IMR-90 (cell line): ENCODE measurements at regions not wholly inside any gene's neighbourhood (a gene's known extent, or its start where the extent isn't known, plus 50 kb on each side); places are given as distances from the start of the nearest gene placed in this dataset.

Source experiments
- ATAC-seq: fragments of 200-7000 bp; cut with Tn5 transposase; 2 replicates; pipeline ENCODE4 v1.9.1; 2020; ENCODE audit warnings: low read depth, mild to moderate bottlenecking, moderate library complexity
- BruUV-seq: library from RNA; stranded (reverse); fragments of 400-500 nt; replicated peaks from 2 replicates; lab custom pipeline; 2021; lab: Mats Ljungman, UMichigan
- CTCF ChIA-PET: fragments of 300-600 bp; formaldehyde crosslinking; extraction: SDS; loops from one replicate; lab custom pipeline; 2021; ENCODE audit warnings: antibody characterized with exemption; lab: Yijun Ruan, JAX
- POLR2A ChIA-PET: fragments of 300-600 bp; sonication (Branson Sonifier 250); formaldehyde crosslinking; loops from one replicate; lab custom pipeline; 2022; ENCODE audit warnings: antibody characterized with exemption; ENCODE audit not compliant: unreplicated experiment; lab: Charles Lee
- DNase-seq: peaks from one replicate; pipeline ENCODE4 v3.0.0; 2013
- H2AFZ ChIP-seq: replicated peaks from 2 replicates; pipeline ENCODE3; 2013; ENCODE audit warnings: low read length, mild to moderate bottlenecking; ENCODE audit not compliant: poor library complexity
- H2AK5ac ChIP-seq: 2 replicates; pipeline ENCODE4 v1.6.1; 2013; ENCODE audit warnings: low read depth, low read length, inconsistent platforms
- H2AK9ac ChIP-seq: replicated peaks from 2 replicates; pipeline ENCODE3; 2013; ENCODE audit warnings: mild to moderate bottlenecking, low read depth, low read length, moderate library complexity; ENCODE audit not compliant: poor library complexity
- H2BK120ac ChIP-seq: 2 replicates; pipeline ENCODE4 v1.6.1; 2013; ENCODE audit warnings: low read depth, low read length, inconsistent platforms
- H2BK15ac ChIP-seq: 3 replicates; pipeline ENCODE4 v1.6.1; 2013; ENCODE audit warnings: low read depth, low read length, inconsistent platforms
- H2BK20ac ChIP-seq: 2 replicates; pipeline ENCODE4 v1.6.1; 2013; ENCODE audit warnings: low read depth, mild to moderate bottlenecking, inconsistent platforms, low read length, moderate library complexity
- H2BK5ac ChIP-seq: 2 replicates; pipeline ENCODE4 v1.6.1; 2013; ENCODE audit warnings: mild to moderate bottlenecking, low read depth, low read length, inconsistent platforms; ENCODE audit not compliant: poor library complexity, severe bottlenecking
- H3K14ac ChIP-seq: replicated peaks from 2 replicates; pipeline ENCODE4 v1.6.1; 2013; ENCODE audit warnings: low read depth, low read length, inconsistent platforms
- H3K18ac ChIP-seq: 2 replicates; pipeline ENCODE4 v1.6.1; 2013; ENCODE audit warnings: low read depth, low read length, control low read depth
- H3K23ac ChIP-seq: 2 replicates; pipeline ENCODE4 v1.6.1; 2013; ENCODE audit warnings: low read depth, low read length, inconsistent platforms
- H3K27ac ChIP-seq: 2 replicates; pipeline ENCODE4 v1.5.1; 2013; ENCODE audit warnings: mild to moderate bottlenecking, control low read depth, low read length; ENCODE audit not compliant: insufficient read depth
- H3K27me3 ChIP-seq: 2 replicates; pipeline ENCODE4 v1.6.1; 2013; ENCODE audit warnings: low read length; ENCODE audit not compliant: control insufficient read depth, insufficient read depth
- H3K36me3 ChIP-seq: 2 replicates; pipeline ENCODE4 v1.6.1; 2013; ENCODE audit warnings: low read length, mixed read lengths; ENCODE audit not compliant: control insufficient read depth, insufficient read depth
- H3K4ac ChIP-seq: 2 replicates; pipeline ENCODE4 v1.6.1; 2013; ENCODE audit warnings: low read depth, low read length, inconsistent platforms
- H3K4me1 ChIP-seq: 2 replicates; pipeline ENCODE4 v1.6.1; 2013; ENCODE audit warnings: low read length, mixed read lengths; ENCODE audit not compliant: control insufficient read depth, insufficient read depth
- H3K4me2 ChIP-seq: 2 replicates; pipeline ENCODE4 v1.6.1; 2013; ENCODE audit warnings: low read depth, mild to moderate bottlenecking, control low read depth, low read length, moderate library complexity
- H3K4me3 ChIP-seq: 2 replicates; pipeline ENCODE4 v1.5.1; 2013; ENCODE audit warnings: low read depth, mild to moderate bottlenecking, control low read depth, low read length, moderate library complexity; ENCODE audit not compliant: insufficient read depth
- H3K56ac ChIP-seq: 2 replicates; pipeline ENCODE4 v1.6.1; 2013; ENCODE audit warnings: low read length, inconsistent platforms; ENCODE audit not compliant: insufficient read depth; ENCODE audit errors: extremely low read depth
- H3K79me1 ChIP-seq, 2 experiments: 2 replicates each; pipeline ENCODE4 v1.6.1; 2013; ENCODE audit warnings: low read length in 2 of 2, inconsistent platforms in 1 of 2, low read depth in 1 of 2
- H3K9ac ChIP-seq: 2 replicates; pipeline ENCODE4 v1.6.1; 2013; ENCODE audit warnings: low read depth, low read length, control low read depth
- H3K9me1 ChIP-seq: 2 replicates; pipeline ENCODE4 v1.6.1; 2013; ENCODE audit warnings: low read length, inconsistent platforms; ENCODE audit not compliant: insufficient read depth
- H3K9me3 ChIP-seq: 2 replicates; pipeline ENCODE4 v1.6.1; 2013; ENCODE audit warnings: low read length; ENCODE audit not compliant: control insufficient read depth, insufficient read depth
- H4K20me1 ChIP-seq: 2 replicates; pipeline ENCODE4 v1.6.1; 2013; ENCODE audit warnings: low read length, inconsistent platforms; ENCODE audit not compliant: insufficient read depth
- H4K5ac ChIP-seq: 2 replicates; pipeline ENCODE4 v1.6.1; 2013; ENCODE audit warnings: mild to moderate bottlenecking, low read depth, low read length, control low read depth
- H4K8ac ChIP-seq, 2 experiments: 2 replicates each; pipeline ENCODE4 v1.6.1; 2013; ENCODE audit warnings: low read depth in 2 of 2, low read length in 2 of 2, control low read depth in 1 of 2, inconsistent platforms in 1 of 2
- H4K91ac ChIP-seq: 2 replicates; pipeline ENCODE4 v1.6.1; 2013; ENCODE audit warnings: low read depth, low read length, inconsistent platforms; ENCODE audit not compliant: insufficient read depth
- CEBPB ChIP-seq: IDR thresholded peaks from 2 replicates; pipeline ENCODE4 v1.6.1; 2012; ENCODE audit warnings: low read depth, low read length, improper control_type of control experiment
- CTCF ChIP-seq: conservative IDR thresholded peaks from 2 replicates; pipeline ENCODE4 v1.5.1; 2012; ENCODE audit warnings: mild to moderate bottlenecking, low read depth, low read length, improper control_type of control experiment
- MAFK ChIP-seq: IDR thresholded peaks from 2 replicates; pipeline ENCODE4 v1.6.1; 2012; ENCODE audit warnings: low read depth, low read length, improper control_type of control experiment
- MAZ ChIP-seq: IDR thresholded peaks from 2 replicates; pipeline ENCODE4 v1.6.1; 2012; ENCODE audit warnings: low read depth, mild to moderate bottlenecking, low read length, improper control_type of control experiment, moderate library complexity, borderline replicate concordance
- MXI1 ChIP-seq: IDR thresholded peaks from 2 replicates; pipeline ENCODE4 v1.6.1; 2012; ENCODE audit warnings: low read depth, mild to moderate bottlenecking, low read length, moderate library complexity, borderline replicate concordance
- RAD21 ChIP-seq: IDR thresholded peaks from 2 replicates; pipeline ENCODE4 v1.6.1; 2012; ENCODE audit warnings: low read length, improper control_type of control experiment
- RCOR1 ChIP-seq: IDR thresholded peaks from 2 replicates; pipeline ENCODE4 v1.6.1; 2012; ENCODE audit warnings: mild to moderate bottlenecking, low read length, improper control_type of control experiment; ENCODE audit not compliant: insufficient replicate concordance
- SMC3 ChIP-seq: fragments of 150-350 bp; IDR thresholded peaks from 2 replicates; pipeline ENCODE4 v1.6.1; 2016; ENCODE audit warnings: low read depth, mild to moderate bottlenecking, antibody characterized with exemption, low read length, moderate library complexity
- WGBS, 2 experiments: methylation state at CpG; one replicate each; pipeline versions ENCODE4 v1.1.5 to v1.1.7; 2013; ENCODE audit warnings: missing lambda C conversion rate in 2 of 2; ENCODE audit not compliant: insufficient read length in 1 of 2; ENCODE audit errors: extremely low coverage in 2 of 2; 5-methylcytosine and 5-hydroxymethylcytosine counted together
- dilution Hi-C: fragments of 300-500 bp; cut with HindIII; formaldehyde crosslinking; loops from one replicate; pipeline ENCODE4 v1.14.3; 2018; ENCODE audit warnings: low sequenced_read_pairs; ENCODE audit not compliant: unreplicated experiment
- in situ Hi-C: fragments of 300-500 bp; cut with MboI; formaldehyde crosslinking; loops from 3 replicates; pipeline ENCODE4 v1.14.3; 2019; ENCODE audit warnings: low sequenced_read_pairs, inconsistent platforms, mixed read lengths
- intact Hi-C: fragments of 100-400 bp; cut with micrococcal nuclease; formaldehyde crosslinking; loops from 2 replicates; pipeline ENCODE4 v1.10.0; 2022

- Histone ChIP-seq H2BK120ac (no peak overlapping the region), H2BK5ac (no peak overlapping the region), H3K56ac (no peak overlapping the region), H4K5ac (no peak overlapping the region), H4K91ac (no peak overlapping the region), H3K4me1 (no peaks in the 10 kb centered on the region), H4K8ac (no peak overlapping the region), H4K20me1 (no peaks in the 10 kb centered on the region), H2AK5ac (no peak overlapping the region), H3K9ac (no peak overlapping the region), H2BK15ac (no peak overlapping the region), H3K36me3 (no peaks in the 10 kb centered on the region), H3K9me3 (no peaks in the 10 kb centered on the region; the same call in 1 of the 2 replicates), H2AK9ac (no peak overlapping the region), H3K4me3 (no peak overlapping the region), H3K79me1 (no peaks in the 10 kb centered on the region), H3K14ac (no peak overlapping the region), H2AFZ (no peak overlapping the region), H3K9me1 (0 out of 2 replicates have a peak, but pooled peaks cover 4% of the 10 kb centered on the region), H3K27me3 (peaks cover 59% of the 10 kb centered on the region), H2BK20ac (no peak overlapping the region), H3K4ac (no peak overlapping the region), H3K18ac (no peak overlapping the region), H3K23ac (no peak overlapping the region), H3K4me2 (no peak overlapping the region), H3K27ac (no peak overlapping the region)
- BruUV-seq: no TSS peak
- ATAC-seq: no peak
- ChIA-PET POLR2A (no interaction called here), CTCF (no interaction called here)
- WGBS, 2 experiments: 67% methylated on average over 3 of the region's 6 CpGs; no CpG with 5 or more reads in 1 of the 2 experiments
- TF ChIP-seq SMC3 (no peak), CEBPB (no peak), RAD21 (no peak), MXI1 (no peak), CTCF (no peak), MAZ (no peak), RCOR1 (no peak), MAFK (no peak)
- no peak for DNase-seq
- intact Hi-C loops: no loop called here
- in situ Hi-C loops: no loop called here
- dilution Hi-C loops: no loop called here
These were observed 134.4 kb downstream of the MRPL36 start for GRCh38 chr5:1665231-1665630.
